ENCODE measurements at regions not wholly inside any gene's neighbourhood (a gene's known extent, or its start where the extent isn't known, plus 50 kb on each side); places are given as distances from the start of the nearest gene placed in this dataset.
"Not testable (repeated sequence)": the region's sequence is repeated elsewhere in the genome, so short reads cannot be mapped to it uniquely, and the experiment has no call there.

GRCh38 chr2:175679728-175680127 is 322.3 kb downstream of the LNPK start:
- Mint-ChIP-seq H3K9me3 (no peaks in the 10 kb centered on the region), H3K27me3 (ENCODE audit: low read depth) (no peaks in the 10 kb centered on the region), H3K4me3 (no peak overlapping the region), H3K4me1 (no peaks in the 10 kb centered on the region), H3K36me3 (no peaks in the 10 kb centered on the region), H3K27ac (no peak overlapping the region)
- no peak for TF ChIP-seq SP1 (CRISPR knock-in tag; conservative IDR thresholded peaks at IDR 0.05)
- no peak for TF ChIP-seq ZNF317 (CRISPR knock-in tag; IDR thresholded peaks at IDR 0.05; ENCODE audit: borderline replicate concordance, low read depth)
- no peak for TF ChIP-seq NR1H2 (CRISPR knock-in tag; IDR thresholded peaks at IDR 0.05)
- TF ChIP-seq MXD4 (CRISPR knock-in tag; IDR thresholded peaks at IDR 0.05; ENCODE audit: borderline replicate concordance): no peak
- TF ChIP-seq ZNF416 (CRISPR knock-in tag; IDR thresholded peaks at IDR 0.05): no peak
- no peak for TF ChIP-seq NR2C2 (CRISPR knock-in tag; IDR thresholded peaks at IDR 0.05)
- POLR2A ChIA-PET: no interaction called here
- CTCF ChIA-PET: interaction anchor here (1.2 kb wide), 1 partner anchor 406 kb away, joined by 3 read pairs; no protein-coding TSS in a partner anchor
- DNase-seq (ENCODE audit: low spot score): no peak
- ATAC-seq: no peak

DNA sequence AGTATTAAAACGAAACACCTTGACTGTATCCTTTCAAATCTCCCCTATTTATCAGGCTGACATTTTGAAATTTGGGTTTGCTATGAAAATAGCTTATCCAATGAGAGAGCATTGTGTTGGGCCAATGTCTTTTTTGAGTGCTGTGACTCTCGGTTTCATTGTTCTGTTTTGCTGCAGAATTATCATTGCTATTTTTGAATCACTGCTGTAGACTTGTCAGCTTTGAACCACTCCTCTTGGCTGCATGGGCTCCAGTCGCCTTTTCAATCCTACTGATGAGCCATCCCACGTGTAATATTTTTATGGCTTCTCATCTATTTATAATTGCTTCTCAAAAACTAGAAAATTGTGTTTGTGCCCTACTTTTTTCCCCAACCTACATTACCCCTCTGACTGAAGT is 322.8 kb downstream of the LNPK start:
- no peaks in the 10 kb centered on the region for H3K27me3 Mint-ChIP-seq (ENCODE audit: low read depth)
- no peaks in the 10 kb centered on the region for H3K4me1 Mint-ChIP-seq
- ChIA-PET POLR2A (no interaction called here), CTCF (interaction anchor here (1.2 kb wide), 1 partner anchor 406 kb away, joined by 3 read pairs; no protein-coding TSS in a partner anchor)
- no peaks in the 10 kb centered on the region for H3K36me3 Mint-ChIP-seq
- TF ChIP-seq ELF4 (CRISPR knock-in tag; IDR thresholded peaks at IDR 0.05; ENCODE audit: low read depth) (no peak), MXD4 (CRISPR knock-in tag; IDR thresholded peaks at IDR 0.05; ENCODE audit: borderline replicate concordance) (no peak)
- H3K4me3 Mint-ChIP-seq: no peak overlapping the region
- ATAC-seq (no peak), DNase-seq (ENCODE audit: low spot score) (no peak)
- H3K27ac Mint-ChIP-seq: no peak overlapping the region
- peaks cover 2% of the 10 kb centered on the region for H3K9me3 Mint-ChIP-seq

DNA sequence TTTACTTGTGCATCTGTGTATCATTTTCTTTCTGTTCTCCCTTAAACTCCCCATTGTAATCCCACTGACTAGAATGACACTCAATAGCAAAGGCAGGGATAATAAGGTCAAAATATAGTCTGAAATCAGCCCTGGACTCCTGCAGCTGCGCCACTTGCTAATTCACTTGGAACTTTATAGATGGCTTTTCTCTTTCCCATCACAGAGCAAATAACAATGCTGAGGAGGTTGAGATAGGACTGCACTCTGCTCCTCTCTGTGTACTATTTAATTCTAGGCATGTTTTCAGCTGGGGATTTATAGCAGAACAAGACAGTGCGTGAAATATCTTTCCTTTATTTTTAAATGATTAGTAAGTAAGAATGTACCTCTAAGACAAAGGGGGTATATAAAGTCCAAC is 324.2 kb downstream of the LNPK start:
- Mint-ChIP-seq H3K4me3 (no peak overlapping the region), H3K27me3 (ENCODE audit: low read depth) (no peaks in the 10 kb centered on the region; the same call in 1 of the 2 replicates), H3K4me1 (no peaks in the 10 kb centered on the region), H3K9me3 (peaks cover 15% of the 10 kb centered on the region), H3K36me3 (no peaks in the 10 kb centered on the region; the same call in 1 of the 2 replicates), H3K27ac (no peak overlapping the region)
- POLR2A ChIA-PET: no interaction called here
- no peak for DNase-seq (ENCODE audit: low spot score)
- ATAC-seq: no peak
- CTCF ChIA-PET: no interaction called here
- TF ChIP-seq GABPB1 (CRISPR knock-in tag; IDR thresholded peaks at IDR 0.05) (no peak), IRF2 (CRISPR knock-in tag; IDR thresholded peaks at IDR 0.05; ENCODE audit: borderline replicate concordance, low read depth) (no peak), ZNF219 (CRISPR knock-in tag; IDR thresholded peaks at IDR 0.05; ENCODE audit: borderline replicate concordance) (no peak), ZNF423 (CRISPR knock-in tag; IDR thresholded peaks at IDR 0.05) (no peak), NFATC4 (CRISPR knock-in tag; IDR thresholded peaks at IDR 0.05) (no peak), TP53 (CRISPR knock-in tag; IDR thresholded peaks at IDR 0.05) (no peak), ZNF138 (CRISPR knock-in tag; conservative IDR thresholded peaks at IDR 0.05) (no peak), CREB1 (CRISPR knock-in tag; IDR thresholded peaks at IDR 0.05) (no peak)
- TF ChIP-seq, protein P1, sequence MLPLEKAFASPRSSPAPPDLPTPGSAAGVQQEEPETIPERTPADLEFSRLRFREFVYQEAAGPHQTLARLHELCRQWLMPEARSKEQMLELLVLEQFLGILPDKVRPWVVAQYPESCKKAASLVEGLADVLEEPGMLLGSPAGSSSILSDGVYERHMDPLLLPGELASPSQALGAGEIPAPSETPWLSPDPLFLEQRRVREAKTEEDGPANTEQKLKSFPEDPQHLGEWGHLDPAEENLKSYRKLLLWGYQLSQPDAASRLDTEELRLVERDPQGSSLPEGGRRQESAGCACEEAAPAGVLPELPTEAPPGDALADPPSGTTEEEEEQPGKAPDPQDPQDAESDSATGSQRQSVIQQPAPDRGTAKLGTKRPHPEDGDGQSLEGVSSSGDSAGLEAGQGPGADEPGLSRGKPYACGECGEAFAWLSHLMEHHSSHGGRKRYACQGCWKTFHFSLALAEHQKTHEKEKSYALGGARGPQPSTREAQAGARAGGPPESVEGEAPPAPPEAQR (CRISPR knock-in tag; IDR thresholded peaks at IDR 0.05): no peak

DNA sequence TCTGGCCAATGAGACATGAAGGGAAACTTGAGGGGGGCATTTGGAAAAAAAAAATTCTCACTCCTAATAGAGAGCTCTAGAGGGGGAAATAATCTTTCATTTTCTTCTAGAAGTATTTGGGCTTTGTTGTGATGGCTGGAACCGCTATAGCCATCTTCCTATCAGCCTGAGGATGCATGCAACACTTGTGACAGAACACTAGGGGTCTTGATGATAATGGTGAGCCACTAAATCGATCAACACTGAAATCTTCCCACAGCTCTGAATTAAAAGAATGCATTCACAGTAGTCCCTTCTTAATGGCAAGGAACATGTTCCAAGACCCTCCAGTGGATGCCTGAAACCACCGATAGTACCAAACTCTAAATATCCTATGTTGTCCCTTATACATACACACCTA is 325.3 kb downstream of the LNPK start:
- ChIA-PET POLR2A (no interaction called here), CTCF (interaction anchor here (1.0 to 1.7 kb wide), 3 partner anchors 13 to 303 kb away, joined by 3 to 6 read pairs (median 4); no protein-coding TSS in a partner anchor)
- Mint-ChIP-seq H3K27ac (no peak overlapping the region), H3K27me3 (ENCODE audit: low read depth) (no peaks in the 10 kb centered on the region; the same call in 1 of the 2 replicates), H3K4me3 (no peak overlapping the region), H3K36me3 (no peaks in the 10 kb centered on the region; the same call in 1 of the 2 replicates), H3K4me1 (no peaks in the 10 kb centered on the region), H3K9me3 (peaks cover 21% of the 10 kb centered on the region)
- DNase-seq (ENCODE audit: low spot score): no peak
- ATAC-seq: peak; percentile 72
- TF ChIP-seq ATF1 (CRISPR knock-in tag; IDR thresholded peaks at IDR 0.05): no peak
- no peak for TF ChIP-seq GTF2I (CRISPR knock-in tag; conservative IDR thresholded peaks at IDR 0.05)
- no peak for TF ChIP-seq KAT7 (CRISPR knock-in tag; IDR thresholded peaks at IDR 0.05; ENCODE audit: borderline replicate concordance)
- TF ChIP-seq NFATC4 (CRISPR knock-in tag; IDR thresholded peaks at IDR 0.05): no peak

DNA sequence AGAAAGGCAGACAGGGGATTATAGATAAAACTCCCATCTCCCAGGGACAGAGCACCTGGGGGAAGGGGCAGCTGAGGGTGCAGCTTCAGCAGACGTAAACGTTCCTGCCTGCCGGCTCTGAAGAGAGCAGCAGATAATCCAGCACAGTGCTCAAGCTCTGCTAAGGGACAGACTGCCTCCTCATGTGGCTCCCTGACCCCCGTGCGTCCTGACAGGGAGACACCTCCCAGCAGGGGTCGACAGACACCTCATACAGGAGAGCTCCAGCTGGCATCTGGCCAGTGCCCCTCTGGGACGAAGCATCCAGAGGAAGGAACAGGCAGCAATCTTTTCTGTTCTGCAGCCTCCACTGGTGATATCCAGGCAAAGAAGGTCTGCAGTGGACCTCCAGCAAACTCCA is 333.3 kb downstream of the LNPK start:
- H3K27ac Mint-ChIP-seq; H3K4me3 Mint-ChIP-seq; H3K4me1 Mint-ChIP-seq; CTCF ChIA-PET; POLR2A ChIA-PET; ATAC-seq; DNase-seq (ENCODE audit: low spot score); H3K36me3 Mint-ChIP-seq; H3K27me3 Mint-ChIP-seq (ENCODE audit: low read depth): not testable (repeated sequence)
- peaks cover 28% of the 10 kb centered on the region for H3K9me3 Mint-ChIP-seq
